B cell (primary cell): ENCODE measurements at regions not wholly inside any gene's neighbourhood (a gene's known extent, or its start where the extent isn't known, plus 50 kb on each side); places are given as distances from the start of the nearest gene placed in this dataset.

ENCODE experiments used
- ATAC-seq: fragments of 200-7000 bp; cut with Tn5 transposase; one replicate; pipeline ENCODE4 v1.10.0; 2021; ENCODE audit warnings: low read depth, mild to moderate bottlenecking, moderate number of reproducible peaks, moderate library complexity
- CTCF ChIA-PET: fragments of 350-600 bp; sonication (Branson Sonifier 250); formaldehyde crosslinking; loops from one replicate; lab custom pipeline; 2021; ENCODE audit warnings: antibody characterized with exemption, inconsistent platforms; lab: Charles Lee
- POLR2A ChIA-PET: fragments of 350-600 bp; sonication (Branson Sonifier 250); formaldehyde crosslinking; loops from one replicate; lab custom pipeline; 2021; ENCODE audit warnings: antibody characterized with exemption; lab: Charles Lee
- DNase-seq: peaks from one replicate; pipeline ENCODE4 v3.0.0; 2013
- H2AFZ ChIP-seq: 2 replicates; pipeline ENCODE4 v1.6.1; 2012; ENCODE audit warnings: mild to moderate bottlenecking, low read depth, low read length; ENCODE audit not compliant: insufficient read depth, poor library complexity, severe bottlenecking
- H3K27ac ChIP-seq, 2 donors: 1 replicate in 1 of 2; 2 replicates in 1 of 2; pipeline ENCODE4 v1.5.1; 2012 to 2013; ENCODE audit warnings: low read length in 2 of 2, mild to moderate bottlenecking in 2 of 2, moderate library complexity in 1 of 2
- H3K27me3 ChIP-seq, 4 experiments: fragments of 200-600 bp in 1 of 4; sonication (generic) in 1 of 4; replicated peaks in 1 of 4; 1 replicate in 2 of 4; 2 replicates in 2 of 4; pipeline versions ENCODE4 v1.6.1 to v1.7.0; 2013 to 2016; ENCODE audit warnings: low read length in 3 of 4, mild to moderate bottlenecking in 2 of 4, mixed read lengths in 1 of 4, moderate library complexity in 1 of 4; ENCODE audit not compliant: insufficient read depth in 4 of 4, control insufficient read depth in 3 of 4; ENCODE audit errors: control extremely low read depth in 1 of 4
- H3K36me3 ChIP-seq, 2 experiments: replicated peaks in 1 of 2; 1 replicate in 1 of 2; 2 replicates in 1 of 2; pipeline versions ENCODE4 v1.6.1 to v1.7.1; 2013; ENCODE audit warnings: low read length in 1 of 2; ENCODE audit not compliant: insufficient read depth in 2 of 2, control insufficient read depth in 1 of 2; ENCODE audit errors: control extremely low read depth in 1 of 2, extremely low read depth in 1 of 2
- H3K4me1 ChIP-seq, 2 donors: fragments of 200-600 bp in 1 of 2; sonication (generic) in 1 of 2; 1 replicate in 1 of 2; 2 replicates in 1 of 2; pipeline versions ENCODE4 v1.5.1 to v1.6.1; 2013 to 2017; ENCODE audit warnings: low read length in 2 of 2; ENCODE audit not compliant: control insufficient read depth in 2 of 2, insufficient read depth in 2 of 2
- H3K4me2 ChIP-seq: replicated peaks from 2 replicates; pipeline ENCODE3; 2012; ENCODE audit warnings: mild to moderate bottlenecking, low read depth, low read length; ENCODE audit not compliant: poor library complexity, severe bottlenecking
- H3K4me3 ChIP-seq, 5 experiments: fragments of 200-600 bp in 1 of 5; sonication (generic) in 1 of 5; 1 replicate in 3 of 5; 2 replicates in 2 of 5; pipeline versions ENCODE4 v1.5.1 to v1.7.0; 2011 to 2016; ENCODE audit warnings: low read length in 4 of 5, mild to moderate bottlenecking in 4 of 5, low read depth in 2 of 5, control low read depth in 1 of 5, moderate library complexity in 1 of 5; ENCODE audit not compliant: insufficient read depth in 1 of 5; ENCODE audit errors: control extremely low read depth in 1 of 5, extremely low read depth in 1 of 5
- H3K79me2 ChIP-seq: fragments of 200-600 bp; sonication (generic); one replicate; pipeline ENCODE4 v1.6.0; 2016; ENCODE audit warnings: low read length; ENCODE audit not compliant: control insufficient read depth, insufficient read depth
- H3K9ac ChIP-seq: fragments of 200-600 bp; sonication (generic); 2 replicates; pipeline ENCODE4 v1.6.1; 2017; ENCODE audit warnings: mild to moderate bottlenecking, low read length, moderate library complexity
- H3K9me3 ChIP-seq, 3 donors: one replicate each; pipeline versions ENCODE4 v1.6.1 to v1.7.1; 2013; ENCODE audit warnings: low read length in 2 of 3; ENCODE audit not compliant: control insufficient read depth in 2 of 3, insufficient read depth in 1 of 3; ENCODE audit errors: control extremely low read depth in 1 of 3
- H4K20me1 ChIP-seq: 2 replicates; pipeline ENCODE4 v1.6.0; 2012; ENCODE audit warnings: mild to moderate bottlenecking, low read length; ENCODE audit not compliant: insufficient read depth, control insufficient read depth, poor library complexity, severe bottlenecking
- H3K27ac Mint-ChIP-seq: one replicate; pipeline ENCODE4 v1.8.0; 2021; ENCODE audit warnings: mixed read lengths
- H3K27me3 Mint-ChIP-seq: one replicate; pipeline ENCODE4 v1.8.0; 2021; ENCODE audit warnings: mixed read lengths
- H3K4me1 Mint-ChIP-seq: one replicate; pipeline ENCODE4 v1.8.0; 2021; ENCODE audit warnings: mixed read lengths
- H3K4me3 Mint-ChIP-seq: one replicate; pipeline ENCODE4 v1.8.0; 2021; ENCODE audit warnings: mixed read lengths
- H3K9me3 Mint-ChIP-seq: one replicate; pipeline ENCODE4 v1.8.0; 2022; ENCODE audit warnings: mixed read lengths; ENCODE audit not compliant: insufficient read depth
- EZH2 ChIP-seq: IDR thresholded peaks from 2 replicates; pipeline ENCODE4 v1.6.1; 2012; ENCODE audit warnings: borderline replicate concordance, low read depth, mild to moderate bottlenecking, moderate library complexity, low read length; ENCODE audit not compliant: insufficient read depth, poor library complexity, severe bottlenecking
- WGBS: methylation state at CpG from one replicate; pipeline ENCODE4 v1.1.5; 2013; ENCODE audit warnings: missing lambda C conversion rate; ENCODE audit not compliant: insufficient coverage; 5-methylcytosine and 5-hydroxymethylcytosine counted together
- intact Hi-C: fragments of 100-400 bp; cut with micrococcal nuclease; formaldehyde crosslinking; loops from one replicate; pipeline ENCODE4 v1.10.0; 2022
- TF ChIP-seq, protein P1 (sequence below): fragments of 200-600 bp; IDR thresholded peaks from one replicate; pipeline ENCODE4 v1.8.0; 2022; ENCODE audit warnings: antibody characterized with exemption, mild to moderate bottlenecking

DNA sequence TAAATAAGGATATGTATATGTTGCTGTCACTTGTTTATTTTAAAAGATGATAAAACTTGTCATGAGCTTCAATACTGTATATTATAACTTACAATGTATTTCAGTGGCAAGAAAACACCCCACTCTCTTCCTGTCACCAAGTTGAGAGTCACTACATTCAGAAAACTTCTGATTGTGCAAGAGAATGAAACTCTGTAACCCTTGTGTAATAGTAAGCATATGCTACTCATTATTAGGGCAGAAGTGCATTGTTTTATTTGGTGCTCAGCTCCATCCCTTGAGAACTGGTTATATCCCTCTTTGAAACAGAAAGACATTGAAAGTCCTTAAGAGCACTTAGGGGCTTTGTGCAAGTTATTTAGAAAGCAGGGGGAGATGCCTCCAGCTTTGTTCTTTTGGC lies 594.5 kb downstream of the ARAP2 start:
- ChIA-PET POLR2A (no interaction called here), CTCF (no interaction called here)
- no peak overlapping the region for H3K27ac Mint-ChIP-seq
- Histone ChIP-seq H3K9me3 (peaks cover 0 to 2% (median 0%) of the 10 kb centered on the region in 3 donors), H4K20me1 (no peaks in the 10 kb centered on the region), H3K9ac (no peak overlapping the region), H3K36me3 (no peaks in the 10 kb centered on the region), H2AFZ (no peak overlapping the region), H3K4me1 (no peaks in the 10 kb centered on the region), H3K79me2 (no peaks in the 10 kb centered on the region), H3K27ac (no peak overlapping the region), H3K27me3 (no peaks in the 10 kb centered on the region), H3K4me3 (no peak overlapping the region), H3K4me2 (no peak overlapping the region)
- H3K9me3 Mint-ChIP-seq: no peaks in the 10 kb centered on the region
- TF ChIP-seq EZH2: no peak
- TF ChIP-seq, protein P1, sequence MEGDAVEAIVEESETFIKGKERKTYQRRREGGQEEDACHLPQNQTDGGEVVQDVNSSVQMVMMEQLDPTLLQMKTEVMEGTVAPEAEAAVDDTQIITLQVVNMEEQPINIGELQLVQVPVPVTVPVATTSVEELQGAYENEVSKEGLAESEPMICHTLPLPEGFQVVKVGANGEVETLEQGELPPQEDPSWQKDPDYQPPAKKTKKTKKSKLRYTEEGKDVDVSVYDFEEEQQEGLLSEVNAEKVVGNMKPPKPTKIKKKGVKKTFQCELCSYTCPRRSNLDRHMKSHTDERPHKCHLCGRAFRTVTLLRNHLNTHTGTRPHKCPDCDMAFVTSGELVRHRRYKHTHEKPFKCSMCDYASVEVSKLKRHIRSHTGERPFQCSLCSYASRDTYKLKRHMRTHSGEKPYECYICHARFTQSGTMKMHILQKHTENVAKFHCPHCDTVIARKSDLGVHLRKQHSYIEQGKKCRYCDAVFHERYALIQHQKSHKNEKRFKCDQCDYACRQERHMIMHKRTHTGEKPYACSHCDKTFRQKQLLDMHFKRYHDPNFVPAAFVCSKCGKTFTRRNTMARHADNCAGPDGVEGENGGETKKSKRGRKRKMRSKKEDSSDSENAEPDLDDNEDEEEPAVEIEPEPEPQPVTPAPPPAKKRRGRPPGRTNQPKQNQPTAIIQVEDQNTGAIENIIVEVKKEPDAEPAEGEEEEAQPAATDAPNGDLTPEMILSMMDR: no peak
- no peaks in the 10 kb centered on the region for H3K27me3 Mint-ChIP-seq
- DNase-seq (no peak), ATAC-seq (no peak)
- H3K4me3 Mint-ChIP-seq: no peak overlapping the region
- no peaks in the 10 kb centered on the region for H3K4me1 Mint-ChIP-seq
- intact Hi-C loops: no loop called here

DNA sequence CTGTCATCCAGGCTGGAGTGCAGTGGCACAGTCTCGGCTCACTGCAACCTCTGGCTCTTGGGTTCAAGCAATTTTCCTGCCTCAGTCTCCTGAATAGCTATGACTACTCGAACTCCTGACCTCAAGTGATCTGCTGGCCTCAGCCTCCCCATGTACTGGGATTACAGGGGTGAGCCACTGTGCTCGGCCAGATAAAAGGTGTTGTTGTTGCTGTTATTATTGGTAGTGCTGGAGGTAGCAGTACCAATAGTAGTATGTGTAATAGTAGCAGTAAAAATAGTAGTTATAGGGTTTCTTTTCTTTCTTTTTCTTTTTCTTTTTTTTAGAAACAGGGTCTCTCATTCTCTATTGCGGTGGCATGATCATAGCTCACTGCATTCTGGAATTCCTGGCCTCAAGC lies 592.1 kb downstream of the ARAP2 start:
- H3K4me3 Mint-ChIP-seq: no peak overlapping the region
- Histone ChIP-seq H3K27me3 (no peaks in the 10 kb centered on the region), H3K27ac (no peak overlapping the region), H4K20me1 (no peaks in the 10 kb centered on the region), H3K9ac (no peak overlapping the region), H3K4me1 (no peaks in the 10 kb centered on the region), H3K79me2 (no peaks in the 10 kb centered on the region), H3K4me2 (no peak overlapping the region), H3K36me3 (no peaks in the 10 kb centered on the region), H3K4me3 (no peak overlapping the region), H3K9me3 (peaks cover 0 to 6% (median 0%) of the 10 kb centered on the region in 3 donors), H2AFZ (no peak overlapping the region)
- no peaks in the 10 kb centered on the region for H3K27me3 Mint-ChIP-seq
- TF ChIP-seq, protein P1: no peak
- no peak for TF ChIP-seq EZH2
- H3K4me1 Mint-ChIP-seq: no peaks in the 10 kb centered on the region
- H3K27ac Mint-ChIP-seq: no peak overlapping the region
- 67% methylated on average over 3 of the region's 4 CpGs for WGBS
- POLR2A ChIA-PET: no interaction called here
- DNase-seq (no peak), ATAC-seq (no peak)
- CTCF ChIA-PET: no interaction called here
- no peaks in the 10 kb centered on the region for H3K9me3 Mint-ChIP-seq
- intact Hi-C loops: no loop called here
